ENCODE measurements at regions not wholly inside any gene's neighbourhood (a gene's known extent, or its start where the extent isn't known, plus 50 kb on each side); places are given as distances from the start of the nearest gene placed in this dataset.

- H3K4me3 Mint-ChIP-seq (ENCODE audit: unreplicated experiment), result no peak overlapping the region
- no peak for DNase-seq (ENCODE audit: extremely low spot score, unreplicated experiment)
- no peak overlapping the region for H3K27ac Mint-ChIP-seq (ENCODE audit: unreplicated experiment)
- H3K36me3 Mint-ChIP-seq (ENCODE audit: unreplicated experiment), result no peaks in the 10 kb centered on the region
- no peaks in the 10 kb centered on the region for H3K4me1 Mint-ChIP-seq (ENCODE audit: unreplicated experiment)
- no peaks in the 10 kb centered on the region for H3K9me3 Mint-ChIP-seq (ENCODE audit: unreplicated experiment)
- TF ChIP-seq CTCF (IDR thresholded peaks at IDR 0.05), result no peak
- peaks cover 16% of the 10 kb centered on the region for H3K27me3 Mint-ChIP-seq (ENCODE audit: unreplicated experiment)
Measured at GRCh38 chr10:2676455-2676854, 390.9 kb upstream of the PFKP start.

- H3K27ac Mint-ChIP-seq (ENCODE audit: unreplicated experiment), result no peak overlapping the region
- no peak for DNase-seq (ENCODE audit: extremely low spot score, unreplicated experiment)
- peaks cover 17% of the 10 kb centered on the region for H3K27me3 Mint-ChIP-seq (ENCODE audit: unreplicated experiment)
- no peaks in the 10 kb centered on the region for H3K9me3 Mint-ChIP-seq (ENCODE audit: unreplicated experiment)
- no peaks in the 10 kb centered on the region for H3K36me3 Mint-ChIP-seq (ENCODE audit: unreplicated experiment)
- H3K4me1 Mint-ChIP-seq (ENCODE audit: unreplicated experiment), result no peaks in the 10 kb centered on the region
- no peak overlapping the region for H3K4me3 Mint-ChIP-seq (ENCODE audit: unreplicated experiment)
- TF ChIP-seq CTCF (IDR thresholded peaks at IDR 0.05), result no peak
Measured at GRCh38 chr10:2674451-2674850, 392.9 kb upstream of the PFKP start.

- Mint-ChIP-seq H3K4me3 (ENCODE audit: unreplicated experiment) (no peak overlapping the region), H3K36me3 (ENCODE audit: unreplicated experiment) (no peaks in the 10 kb centered on the region), H3K4me1 (ENCODE audit: unreplicated experiment) (no peaks in the 10 kb centered on the region), H3K27ac (ENCODE audit: unreplicated experiment) (no peak overlapping the region), H3K9me3 (ENCODE audit: unreplicated experiment) (peaks cover 5% of the 10 kb centered on the region), H3K27me3 (ENCODE audit: unreplicated experiment) (peaks cover 11% of the 10 kb centered on the region)
- no peak for TF ChIP-seq CTCF (IDR thresholded peaks at IDR 0.05)
- DNase-seq (ENCODE audit: extremely low spot score, unreplicated experiment), result no peak
Measured at GRCh38 chr10:2670864-2671263, 396.5 kb upstream of the PFKP start.

- no peak for DNase-seq (ENCODE audit: extremely low spot score, unreplicated experiment)
- Mint-ChIP-seq H3K27ac (ENCODE audit: unreplicated experiment) (no peak overlapping the region), H3K36me3 (ENCODE audit: unreplicated experiment) (no peaks in the 10 kb centered on the region), H3K4me3 (ENCODE audit: unreplicated experiment) (no peak overlapping the region), H3K9me3 (ENCODE audit: unreplicated experiment) (peaks cover 14% of the 10 kb centered on the region), H3K27me3 (ENCODE audit: unreplicated experiment) (peaks cover 12% of the 10 kb centered on the region), H3K4me1 (ENCODE audit: unreplicated experiment) (no peaks in the 10 kb centered on the region)
- TF ChIP-seq CTCF (IDR thresholded peaks at IDR 0.05), result no peak
Measured at GRCh38 chr10:2665772-2666171, 401.6 kb upstream of the PFKP start.

GRCh38 chr10:2660276-2660675, 407.1 kb upstream of the PFKP start:
- Mint-ChIP-seq H3K27me3 (ENCODE audit: unreplicated experiment) (peaks cover 35% of the 10 kb centered on the region), H3K27ac (ENCODE audit: unreplicated experiment) (no peak overlapping the region), H3K4me1 (ENCODE audit: unreplicated experiment) (no peaks in the 10 kb centered on the region), H3K36me3 (ENCODE audit: unreplicated experiment) (no peaks in the 10 kb centered on the region), H3K4me3 (ENCODE audit: unreplicated experiment) (no peak overlapping the region), H3K9me3 (ENCODE audit: unreplicated experiment) (peaks cover 4% of the 10 kb centered on the region)
- TF ChIP-seq CTCF (IDR thresholded peaks at IDR 0.05), result no peak
- DNase-seq (ENCODE audit: extremely low spot score, unreplicated experiment), result no peak
